ENCODE measurements at regions not wholly inside any gene's neighbourhood (a gene's known extent, or its start where the extent isn't known, plus 50 kb on each side); places are given as distances from the start of the nearest gene placed in this dataset.
"Not testable (repeated sequence)": the region's sequence is repeated elsewhere in the genome, so short reads cannot be mapped to it uniquely, and the experiment has no call there.

- DNase-seq (ENCODE audit: low spot score), result no peak
These were observed 279.7 kb upstream of the MSX2 start for GRCh38 chr5:174444479-174445188.

- no peak for DNase-seq (ENCODE audit: low spot score)
These were observed 277.9 kb upstream of the MSX2 start for GRCh38 chr5:174446446-174446845.

GRCh38 chr5:174446988-174447387 is 277.4 kb upstream of the MSX2 start:
- DNase-seq (ENCODE audit: low spot score), result no peak

DNA sequence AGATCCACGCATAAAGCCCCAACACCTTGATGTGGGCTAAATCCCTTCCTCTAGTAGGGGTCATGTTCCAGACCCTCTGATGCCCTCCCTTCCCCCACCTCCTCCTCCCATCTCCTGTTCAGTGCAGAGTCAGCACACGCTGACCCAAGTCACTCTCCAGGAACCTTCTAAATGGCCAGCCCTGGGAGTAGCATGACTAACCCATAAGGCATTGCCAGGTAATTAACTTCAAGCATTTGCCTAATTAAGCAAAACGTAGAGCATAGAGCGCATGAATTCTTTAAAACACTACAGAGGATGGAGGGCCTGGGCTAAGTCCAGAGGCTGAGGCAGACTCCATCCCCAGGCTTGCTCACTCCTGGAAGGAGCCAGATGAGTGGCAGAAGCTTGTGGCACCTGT is 276.3 kb upstream of the MSX2 start:
- no peak for DNase-seq (ENCODE audit: low spot score)

DNA sequence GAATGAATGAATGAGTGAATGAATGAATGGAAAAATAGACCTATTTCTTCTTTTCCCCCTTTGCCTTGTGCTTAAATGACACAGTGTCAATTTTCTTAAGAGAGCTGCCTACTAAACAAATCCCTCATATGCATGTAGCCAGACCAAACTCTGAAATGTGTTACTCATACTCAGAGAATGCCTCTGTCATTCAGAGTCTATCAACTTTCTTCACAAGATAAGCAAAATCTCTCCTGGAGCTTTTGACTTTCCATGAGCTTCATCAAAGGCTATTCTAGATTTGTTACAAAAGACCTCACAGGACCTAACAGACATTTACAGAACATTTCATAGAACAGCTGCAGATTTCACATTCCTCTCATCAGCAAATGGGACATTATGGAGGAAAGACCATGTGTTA is 275.7 kb upstream of the MSX2 start:
- no peak for DNase-seq (ENCODE audit: low spot score)

- no peak for DNase-seq (ENCODE audit: low spot score)
These were observed 270.7 kb upstream of the MSX2 start for GRCh38 chr5:174453690-174454089.

DNA sequence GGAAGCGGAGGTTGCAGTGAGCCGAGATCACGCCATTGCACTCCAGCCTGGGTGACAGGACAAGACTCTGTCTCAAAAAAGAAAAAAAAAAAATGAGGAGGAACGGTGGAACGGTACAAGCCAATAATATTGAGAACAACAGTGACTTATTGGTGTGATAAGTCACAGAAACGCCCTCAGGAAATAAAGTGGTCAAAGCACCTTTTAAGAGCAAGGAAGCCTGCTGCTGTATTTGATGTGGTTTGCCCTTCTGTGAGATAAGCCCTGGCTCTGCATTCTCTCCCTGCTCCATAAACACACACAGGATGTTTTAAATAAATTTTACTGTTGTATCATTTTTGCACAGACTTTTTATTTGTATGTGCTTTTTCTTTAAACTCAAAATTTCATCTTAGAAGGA is 269.9 kb upstream of the MSX2 start:
- DNase-seq (ENCODE audit: low spot score), result no peak

DNA sequence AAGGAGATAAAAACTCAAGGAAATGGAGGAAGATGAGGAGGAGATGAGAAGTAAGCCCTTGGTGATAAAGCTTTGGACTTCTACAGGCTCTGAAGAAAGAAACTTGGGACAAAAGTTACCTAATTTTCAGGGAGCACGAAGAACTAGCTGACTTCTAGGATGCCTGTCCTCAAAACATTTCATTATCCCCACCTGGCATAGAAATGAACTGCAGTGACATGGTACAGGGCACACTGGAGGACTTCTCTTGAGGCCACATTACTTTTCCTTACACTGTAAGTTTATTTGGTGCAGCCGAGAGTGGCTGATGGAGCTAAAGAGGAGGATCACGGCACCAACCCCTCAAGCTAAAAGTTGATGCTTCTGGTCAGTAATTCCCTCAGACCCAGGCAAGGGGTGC is 269.5 kb upstream of the MSX2 start:
- no peak for DNase-seq (ENCODE audit: low spot score)

- DNase-seq (ENCODE audit: low spot score), result no peak
These were observed 269.1 kb upstream of the MSX2 start for GRCh38 chr5:174455301-174455700.

DNA sequence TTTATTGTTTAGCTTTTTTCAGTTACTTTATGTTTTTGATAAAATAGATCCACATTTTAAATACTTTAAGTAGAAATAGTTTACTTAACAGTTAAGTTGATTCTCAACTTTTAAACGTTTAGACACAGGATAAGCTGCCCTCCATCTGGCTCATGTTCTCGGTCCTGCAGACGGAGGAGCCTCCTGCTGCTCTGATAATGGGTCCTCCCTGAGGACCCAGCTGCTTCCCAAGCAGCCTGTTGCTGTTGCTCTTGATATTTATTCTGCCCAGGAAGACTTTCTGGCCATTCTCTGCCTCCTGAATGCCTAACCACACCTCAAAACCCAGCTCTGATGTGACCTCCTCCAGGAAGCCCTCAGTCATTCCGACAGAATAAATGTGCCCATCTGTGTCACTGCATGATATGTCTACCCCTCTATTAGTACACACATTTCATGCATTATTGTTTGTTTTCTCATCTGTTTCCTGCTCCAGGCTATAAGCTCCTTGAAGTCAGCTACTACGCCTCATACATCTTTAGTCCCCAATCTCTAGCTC is 267.2 kb upstream of the MSX2 start:
- DNase-seq (ENCODE audit: low spot score), result no peak

- no peak for DNase-seq (ENCODE audit: low spot score)
These were observed 265.2 kb upstream of the MSX2 start for GRCh38 chr5:174459071-174459702.

- DNase-seq (ENCODE audit: low spot score), result no peak
These were observed 264.4 kb upstream of the MSX2 start for GRCh38 chr5:174459832-174460448.

DNA sequence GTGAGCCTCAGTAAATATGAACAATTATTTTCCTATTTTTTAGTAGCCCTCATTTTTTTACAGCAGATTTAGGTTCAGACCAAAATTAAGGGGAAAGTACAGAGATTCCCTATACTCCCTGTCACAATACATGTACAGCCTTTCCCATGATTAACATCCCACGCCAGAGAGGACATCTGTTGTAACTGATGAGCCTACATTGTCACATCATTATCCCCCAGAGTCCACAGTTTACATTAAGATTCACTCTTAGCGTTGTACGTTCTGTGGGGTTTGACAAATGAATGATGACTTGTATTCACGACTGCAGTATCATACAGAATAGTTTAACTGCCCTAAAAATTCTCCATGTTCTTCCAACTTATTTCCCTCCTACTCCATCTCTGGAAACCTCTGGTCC is 262.3 kb upstream of the MSX2 start:
- DNase-seq (ENCODE audit: low spot score), result no peak

- DNase-seq (ENCODE audit: low spot score), result no peak
These were observed 259.7 kb upstream of the MSX2 start for GRCh38 chr5:174464504-174465165.

DNA sequence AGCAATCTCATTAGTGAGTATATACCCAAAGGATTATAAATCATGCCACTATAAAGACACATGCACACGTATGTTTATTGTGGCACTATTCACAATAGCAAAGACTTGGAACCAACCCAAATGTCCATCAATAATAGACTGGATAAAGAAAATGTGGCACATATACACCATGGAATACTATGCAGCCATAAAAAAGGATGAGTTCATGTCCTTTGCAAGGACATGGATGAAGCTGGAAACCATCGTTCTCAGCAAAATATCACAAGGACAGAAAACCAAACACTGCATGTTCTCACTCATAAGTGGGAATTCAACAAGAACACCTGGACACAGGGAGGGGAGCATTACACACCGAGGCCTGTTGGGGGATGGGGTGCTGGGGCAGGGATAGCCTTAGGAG is 252.9 kb upstream of the MSX2 start:
- DNase-seq (ENCODE audit: low spot score), result not testable (repeated sequence)

GRCh38 chr5:174472956-174473355 is 251.4 kb upstream of the MSX2 start:
- no peak for DNase-seq (ENCODE audit: low spot score)

- not testable (repeated sequence) for DNase-seq (ENCODE audit: low spot score)
These were observed 248.4 kb upstream of the MSX2 start for GRCh38 chr5:174476001-174476400.

DNA sequence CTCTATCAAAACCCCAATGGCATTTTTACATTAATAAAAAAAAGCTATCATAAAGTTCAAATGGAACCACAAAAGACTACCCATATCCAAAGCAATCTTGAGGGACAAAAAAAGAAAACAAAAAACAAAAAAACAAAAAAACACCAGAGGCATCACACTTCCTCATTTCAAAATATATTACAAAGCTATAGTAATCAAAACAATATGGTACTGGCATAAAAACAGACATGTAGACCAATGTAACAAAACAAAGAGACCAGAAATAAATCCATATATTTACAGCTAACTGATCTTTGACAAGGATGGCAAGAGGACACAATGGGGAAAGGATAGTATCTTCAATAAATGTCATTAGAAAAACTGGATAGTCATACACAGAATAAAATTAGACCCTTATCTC is 245.1 kb upstream of the MSX2 start:
- no peak for DNase-seq (ENCODE audit: low spot score)

- DNase-seq (ENCODE audit: low spot score), result no peak
These were observed 242.6 kb upstream of the MSX2 start for GRCh38 chr5:174481737-174482136.

- no peak for DNase-seq (ENCODE audit: low spot score)
These were observed 241.8 kb upstream of the MSX2 start for GRCh38 chr5:174482607-174483024.

GRCh38 chr5:174483411-174483810 is 241.0 kb upstream of the MSX2 start:
- DNase-seq (ENCODE audit: low spot score), result no peak

DNA sequence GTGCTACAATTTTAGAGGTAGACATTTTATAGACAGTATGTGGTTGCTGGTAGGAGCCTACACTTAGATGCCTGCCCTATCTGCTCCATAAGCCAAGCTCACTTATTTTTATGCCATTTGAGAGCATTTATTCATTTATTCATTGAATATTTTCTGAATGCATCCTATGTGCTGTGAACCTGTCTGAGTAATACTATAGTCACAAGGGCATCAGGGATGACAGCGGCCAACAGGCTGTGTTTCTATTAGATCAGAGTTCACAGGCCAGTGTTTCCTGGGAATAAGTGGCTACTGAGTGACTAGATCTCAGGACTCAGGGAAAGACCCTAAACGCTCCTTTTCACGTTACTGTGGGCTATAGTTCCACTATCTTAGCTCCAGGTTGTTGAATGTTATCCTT is 235.2 kb upstream of the MSX2 start:
- DNase-seq (ENCODE audit: low spot score), result no peak

All from hematopoietic multipotent progenitor cell treated with erythropoietin and hydrocortisone succinate and interleukin-3 and kit ligand, for 17 days (in vitro differentiated cells).